K562 (cell line): ENCODE measurements at regions not wholly inside any gene's neighbourhood (a gene's known extent, or its start where the extent isn't known, plus 50 kb on each side); places are given as distances from the start of the nearest gene placed in this dataset.

ENCODE experiments used
- ATAC-seq: fragments of 200-7000 bp; cut with Tn5 transposase; 3 replicates; pipeline ENCODE4 v1.9.1; 2020; ENCODE audit warnings: moderate library complexity
- BruUV-seq: library from RNA; stranded (reverse); fragments of 400-500 nt; replicated peaks from 2 replicates; lab custom pipeline; 2021; lab: Mats Ljungman, UMichigan
- CTCF ChIA-PET: fragments of 300-600 bp; formaldehyde crosslinking; extraction: SDS; loops from one replicate; lab custom pipeline; 2021; ENCODE audit warnings: low intra/inter-chr PET ratio; lab: Yijun Ruan, JAX
- POLR2A ChIA-PET: fragments of 300-600, 350-650 bp; sonication (Branson Sonifier 250); formaldehyde crosslinking; extraction: SDS; loops from one replicate; lab custom pipeline; 2021; ENCODE audit warnings: antibody characterized with exemption, inconsistent platforms; lab: Yijun Ruan, JAX
- DNase-seq, 4 experiments: peaks; one replicate each; pipeline versions ENCODE4 v3.0.0 to v3.0.0-alpha.2; 2011 to 2018; ENCODE audit warnings: low spot score in 3 of 4, mixed read lengths in 3 of 4; ENCODE audit errors: extremely low read depth in 1 of 4
- FAIRE-seq: peaks from 2 replicates; lab custom pipeline; 2011; peaks lifted over from hg19 to GRCh38; lab: Jason Lieb, UNC
- H2AFZ ChIP-seq: 2 replicates; pipeline ENCODE4 v1.6.0; 2011; ENCODE audit warnings: low read depth, low read length, control low read depth, inconsistent platforms
- H3K27ac ChIP-seq: fragments of 200-600 bp; 3 replicates; pipeline ENCODE4 v1.8.0; 2011; ENCODE audit warnings: low read depth, mild to moderate bottlenecking, control low read depth, inconsistent platforms, low read length, moderate library complexity, mixed read lengths; ENCODE audit errors: extremely low read depth
- H3K27me3 ChIP-seq, 2 experiments: fragments of 300-600 bp in 1 of 2; 2 replicates in 1 of 2; 3 replicates in 1 of 2; pipeline versions ENCODE4 v1.6.0 to v1.8.0; 2011; ENCODE audit warnings: inconsistent platforms in 2 of 2, low read length in 2 of 2, mild to moderate bottlenecking in 1 of 2, mixed read lengths in 1 of 2, moderate library complexity in 1 of 2; ENCODE audit not compliant: control insufficient read depth in 2 of 2, insufficient read depth in 2 of 2
- H3K36me3 ChIP-seq: fragments of 300-600 bp; 3 replicates; pipeline ENCODE4 v1.8.0; 2011; ENCODE audit warnings: mild to moderate bottlenecking, low read length, inconsistent platforms; ENCODE audit not compliant: control insufficient read depth, insufficient read depth
- H3K4me1 ChIP-seq, 2 experiments: fragments of 200-600 bp in 1 of 2; replicated peaks in 1 of 2; 2 replicates in 1 of 2; 3 replicates in 1 of 2; pipeline versions ENCODE4 v1.5.1 to v1.8.0; 2011; ENCODE audit warnings: inconsistent platforms in 2 of 2, low read length in 2 of 2, mild to moderate bottlenecking in 1 of 2, mixed read lengths in 1 of 2, moderate library complexity in 1 of 2; ENCODE audit not compliant: control insufficient read depth in 2 of 2, insufficient read depth in 2 of 2
- H3K4me2 ChIP-seq: 2 replicates; pipeline ENCODE4 v1.6.1; 2011; ENCODE audit warnings: low read length, control low read depth, inconsistent platforms, mixed read lengths; ENCODE audit not compliant: insufficient read depth
- H3K4me3 ChIP-seq: fragments of 200-600 bp; sonication (generic), shearing (Covaris generic); 2 replicates; pipeline ENCODE4 v1.5.1; 2016; ENCODE audit warnings: control low read depth, inconsistent platforms
- H3K79me2 ChIP-seq: fragments of 200-600 bp; 3 replicates; pipeline ENCODE4 v1.8.0; 2011; ENCODE audit warnings: low read length, inconsistent platforms; ENCODE audit not compliant: control insufficient read depth, insufficient read depth
- H3K9ac ChIP-seq, 2 experiments: 2 replicates each; pipeline versions ENCODE4 v1.6.0 to v1.6.1; 2011; ENCODE audit warnings: low read depth in 2 of 2, low read length in 2 of 2, control low read depth in 1 of 2, inconsistent platforms in 1 of 2, mild to moderate bottlenecking in 1 of 2, mixed read lengths in 1 of 2; ENCODE audit not compliant: insufficient read depth in 1 of 2
- H3K9me1 ChIP-seq: one replicate; pipeline ENCODE4 v1.6.0; 2011; ENCODE audit warnings: inconsistent platforms, mild to moderate bottlenecking, low read length, moderate library complexity; ENCODE audit not compliant: control insufficient read depth, insufficient read depth
- H3K9me3 ChIP-seq: replicated peaks from 2 replicates; pipeline ENCODE4 v1.5.1; 2011; ENCODE audit warnings: low read depth, low read length, inconsistent platforms; ENCODE audit not compliant: control insufficient read depth, insufficient read depth
- H4K20me1 ChIP-seq: replicated peaks from 2 replicates; pipeline ENCODE4 v1.6.1; 2011; ENCODE audit warnings: low read length, inconsistent platforms, mixed read lengths; ENCODE audit not compliant: control insufficient read depth, insufficient read depth
- BHLHE40 ChIP-seq: IDR thresholded peaks from 2 replicates; pipeline ENCODE4 v1.6.1; 2011; ENCODE audit warnings: low read length, improper control_type of control experiment
- ZNF146 ChIP-seq: IDR thresholded peaks from one replicate; pipeline ENCODE4 v1.6.1; 2018; ENCODE audit warnings: missing compliant biosample characterization; ENCODE audit not compliant: unreplicated experiment
- WGBS: fragments of 100-300 bp; shearing (Covaris generic); methylation state at CpG from one replicate; pipeline ENCODE4 v1.1.6; 2016; ENCODE audit warnings: low coverage, mixed read lengths; ENCODE audit not compliant: insufficient coverage; ENCODE audit errors: missing lambda C conversion rate; 5-methylcytosine and 5-hydroxymethylcytosine counted together
- in situ Hi-C: fragments of 300-500 bp; cut with MboI; formaldehyde crosslinking; loops from 4 replicates; pipeline ENCODE4 v1.15.0; 2018; ENCODE audit warnings: inconsistent platforms, mixed read lengths
- intact Hi-C: fragments of 100-400 bp; cut with micrococcal nuclease; formaldehyde crosslinking; loops from 2 replicates; pipeline ENCODE4 v1.14.2; 2022
- TF ChIP-seq, protein P1 (sequence below): sonication (generic); formaldehyde crosslinking; IDR thresholded peaks from 2 replicates; pipeline ENCODE4 v1.8.1; 2023; ENCODE audit warnings: mild to moderate bottlenecking, missing genetic modification reagents
- TF ChIP-seq, protein P2 (sequence below): IDR thresholded peaks from 2 replicates; pipeline ENCODE4 v1.6.1; 2012; ENCODE audit warnings: low read depth, low read length, improper control_type of control experiment, borderline replicate concordance
- TF ChIP-seq, protein P3 (sequence below): sonication (generic); formaldehyde crosslinking; IDR thresholded peaks from 2 replicates; pipeline ENCODE4 v1.8.0; 2022; ENCODE audit warnings: mild to moderate bottlenecking, low read depth, missing genetic modification reagents

DNA sequence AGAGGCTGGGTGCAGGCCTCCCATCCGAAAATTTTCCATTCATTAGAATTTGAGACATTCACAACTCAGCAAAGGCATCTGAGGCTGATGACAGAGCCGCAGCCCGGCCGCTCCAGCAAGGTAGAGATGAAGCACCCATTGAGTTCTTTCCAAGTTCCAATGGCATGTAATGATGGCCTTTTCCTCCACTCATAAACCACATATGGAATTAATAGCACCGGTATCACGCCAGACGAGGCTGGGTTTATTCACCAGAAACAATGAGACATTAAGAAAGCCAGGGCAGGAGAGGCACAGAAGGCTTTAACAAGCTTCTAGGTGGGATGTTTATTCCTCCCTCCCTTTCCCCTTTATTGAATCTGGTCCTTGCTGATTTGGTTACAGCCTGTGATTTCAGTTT is 534.4 kb downstream of the MN1 start:
- no TSS peak for BruUV-seq
- in situ Hi-C loops = no loop called here
- no peak for FAIRE-seq

More for the DNA sequence above, 534.4 kb downstream of the MN1 start:
- no peak overlapping the region for H3K27ac ChIP-seq
- no peaks in the 10 kb centered on the region for H3K9me1 ChIP-seq
- no peaks in the 10 kb centered on the region for H3K79me2 ChIP-seq
- TF ChIP-seq, protein P1, sequence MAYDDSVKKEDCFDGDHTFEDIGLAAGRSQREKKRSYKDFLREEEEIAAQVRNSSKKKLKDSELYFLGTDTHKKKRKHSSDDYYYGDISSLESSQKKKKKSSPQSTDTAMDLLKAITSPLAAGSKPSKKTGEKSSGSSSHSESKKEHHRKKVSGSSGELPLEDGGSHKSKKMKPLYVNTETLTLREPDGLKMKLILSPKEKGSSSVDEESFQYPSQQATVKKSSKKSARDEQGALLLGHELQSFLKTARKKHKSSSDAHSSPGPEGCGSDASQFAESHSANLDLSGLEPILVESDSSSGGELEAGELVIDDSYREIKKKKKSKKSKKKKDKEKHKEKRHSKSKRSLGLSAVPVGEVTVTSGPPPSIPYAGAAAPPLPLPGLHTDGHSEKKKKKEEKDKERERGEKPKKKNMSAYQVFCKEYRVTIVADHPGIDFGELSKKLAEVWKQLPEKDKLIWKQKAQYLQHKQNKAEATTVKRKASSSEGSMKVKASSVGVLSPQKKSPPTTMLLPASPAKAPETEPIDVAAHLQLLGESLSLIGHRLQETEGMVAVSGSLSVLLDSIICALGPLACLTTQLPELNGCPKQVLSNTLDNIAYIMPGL (CRISPR knock-in tag) = no peak
- TF ChIP-seq, protein P2, sequence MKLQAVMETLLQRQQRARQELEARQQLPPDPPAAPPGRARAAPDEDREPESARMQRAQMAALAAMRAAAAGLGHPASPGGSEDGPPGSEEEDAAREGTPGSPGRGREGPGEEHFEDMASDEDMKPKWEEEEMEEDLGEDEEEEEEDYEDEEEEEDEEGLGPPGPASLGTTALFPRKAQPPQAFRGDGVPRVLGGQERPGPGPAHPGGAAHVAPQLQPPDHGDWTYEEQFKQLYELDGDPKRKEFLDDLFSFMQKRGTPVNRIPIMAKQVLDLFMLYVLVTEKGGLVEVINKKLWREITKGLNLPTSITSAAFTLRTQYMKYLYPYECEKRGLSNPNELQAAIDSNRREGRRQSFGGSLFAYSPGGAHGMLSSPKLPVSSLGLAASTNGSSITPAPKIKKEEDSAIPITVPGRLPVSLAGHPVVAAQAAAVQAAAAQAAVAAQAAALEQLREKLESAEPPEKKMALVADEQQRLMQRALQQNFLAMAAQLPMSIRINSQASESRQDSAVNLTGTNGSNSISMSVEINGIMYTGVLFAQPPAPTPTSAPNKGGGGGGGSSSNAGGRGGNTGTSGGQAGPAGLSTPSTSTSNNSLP = no peak
- no peak for TF ChIP-seq BHLHE40
- TF ChIP-seq ZNF146 (CRISPR knock-in tag) = no peak
- TF ChIP-seq, protein P3, sequence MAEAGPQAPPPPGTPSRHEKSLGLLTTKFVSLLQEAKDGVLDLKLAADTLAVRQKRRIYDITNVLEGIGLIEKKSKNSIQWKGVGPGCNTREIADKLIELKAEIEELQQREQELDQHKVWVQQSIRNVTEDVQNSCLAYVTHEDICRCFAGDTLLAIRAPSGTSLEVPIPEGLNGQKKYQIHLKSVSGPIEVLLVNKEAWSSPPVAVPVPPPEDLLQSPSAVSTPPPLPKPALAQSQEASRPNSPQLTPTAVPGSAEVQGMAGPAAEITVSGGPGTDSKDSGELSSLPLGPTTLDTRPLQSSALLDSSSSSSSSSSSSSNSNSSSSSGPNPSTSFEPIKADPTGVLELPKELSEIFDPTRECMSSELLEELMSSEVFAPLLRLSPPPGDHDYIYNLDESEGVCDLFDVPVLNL (CRISPR knock-in tag) = no peak
- H3K36me3 ChIP-seq = no peaks in the 10 kb centered on the region
- H3K4me1 ChIP-seq = no peaks in the 10 kb centered on the region
- no peaks in the 10 kb centered on the region; a peak in 1 of 5 replicates for H3K27me3 ChIP-seq
- no peaks in the 10 kb centered on the region for H4K20me1 ChIP-seq
- no peak overlapping the region for H3K4me3 ChIP-seq
- ATAC-seq = no peak
- intact Hi-C loops = no loop called here
- no peak for DNase-seq
- 0% methylated on average over 7 of the region's 7 CpGs for WGBS
- H2AFZ ChIP-seq = no peak overlapping the region
- ChIA-PET CTCF (no interaction called here), POLR2A (no interaction called here)
- H3K4me2 ChIP-seq = no peak overlapping the region
- H3K9ac ChIP-seq = no peak overlapping the region
- H3K9me3 ChIP-seq = no peaks in the 10 kb centered on the region
